ENCODE measurements at regions not wholly inside any gene's neighbourhood (a gene's known extent, or its start where the extent isn't known, plus 50 kb on each side); places are given as distances from the start of the nearest gene placed in this dataset.

DNA sequence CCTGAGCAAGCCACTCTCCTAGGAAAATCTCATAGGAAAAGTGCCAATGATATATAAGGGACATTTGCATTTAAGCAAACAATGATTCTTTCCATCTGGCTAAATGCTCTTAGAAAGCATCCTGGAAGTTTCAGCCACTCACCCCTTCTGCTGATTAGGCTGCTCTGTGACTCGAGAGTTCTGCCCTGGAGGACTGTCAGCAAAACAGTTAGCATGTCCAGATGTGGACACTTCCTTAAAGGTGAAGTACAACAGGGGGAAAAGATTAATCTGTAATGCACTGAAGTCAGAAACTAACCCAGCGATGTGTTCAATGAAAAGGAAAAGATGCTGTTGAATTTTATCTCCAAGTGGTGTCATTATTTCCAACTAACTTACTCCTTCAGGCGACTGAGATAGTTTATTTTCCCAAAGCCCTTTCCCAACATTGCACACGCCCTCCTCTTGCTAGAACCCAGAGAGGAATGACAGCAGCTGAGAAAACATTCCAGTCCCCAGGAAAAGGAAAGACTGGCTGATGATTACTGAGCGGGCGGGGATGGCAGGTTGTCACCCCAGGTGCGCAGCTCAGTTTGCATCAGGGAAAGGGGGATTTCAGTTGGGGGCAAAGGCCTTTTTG is 214.0 kb downstream of the SS18 start:
- intact Hi-C loops (cut with DNase I) = no loop called here
- no peak for DNase-seq (ENCODE audit: low spot score)

DNA sequence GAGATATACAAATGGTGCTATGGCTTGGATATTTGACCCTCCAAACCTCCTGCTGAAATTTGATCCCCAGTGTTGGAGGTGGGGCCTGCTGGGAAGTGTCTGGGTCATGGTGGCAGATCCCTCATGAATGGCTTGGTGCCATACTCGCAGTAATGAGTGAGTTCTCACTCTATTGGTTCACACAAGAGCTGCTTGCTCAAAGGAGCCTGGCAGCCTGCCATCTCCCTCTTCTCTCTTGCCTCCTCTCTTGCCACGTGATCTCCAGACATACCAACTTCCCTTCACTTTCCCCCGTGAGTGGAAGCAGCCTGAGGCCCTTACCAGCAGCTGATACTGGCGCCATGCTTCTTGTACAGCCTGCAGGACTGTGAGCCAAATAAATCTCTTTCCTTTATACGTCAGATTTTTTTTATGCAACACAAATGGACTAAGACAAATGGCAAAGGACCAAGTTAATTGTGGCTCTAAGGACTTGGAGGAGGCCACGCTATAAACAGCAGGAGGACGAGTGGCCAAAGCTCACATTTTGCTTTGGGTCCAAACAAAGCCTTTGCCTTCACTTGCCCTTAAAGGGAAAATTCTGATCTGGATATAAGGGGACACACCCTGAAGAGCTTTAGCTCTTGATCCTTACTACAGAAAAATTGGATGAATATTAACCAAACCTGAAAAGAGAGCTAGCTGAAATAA is 214.7 kb downstream of the SS18 start:
- intact Hi-C loops (cut with DNase I) = no loop called here
- no peak for DNase-seq (ENCODE audit: low spot score)

GRCh38 chr18:25873833-25874232 is 216.6 kb downstream of the SS18 start:
- intact Hi-C loops (cut with DNase I) = no loop called here
- no peak for DNase-seq (ENCODE audit: low spot score)

DNA sequence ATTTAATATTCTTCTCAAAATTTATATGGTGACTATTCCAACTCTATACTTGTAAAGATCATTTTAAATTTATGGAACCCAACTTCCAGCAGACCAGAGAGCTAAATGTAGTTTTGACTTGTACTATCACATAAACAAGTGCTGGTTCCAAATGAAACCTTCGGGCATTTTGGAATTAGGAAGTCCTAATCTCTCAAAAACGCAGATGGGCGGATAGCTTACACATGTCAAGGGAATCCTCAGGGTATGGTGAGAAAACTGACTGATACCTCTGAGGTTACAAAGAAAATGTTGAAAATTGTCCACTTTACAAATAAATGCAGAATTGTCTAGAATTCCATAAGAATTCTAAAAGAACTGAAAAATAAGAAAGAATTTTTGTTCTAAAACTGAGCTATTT is 224.1 kb downstream of the SS18 start:
- no peak for DNase-seq (ENCODE audit: low spot score)
- intact Hi-C loops (cut with DNase I) = no loop called here

GRCh38 chr18:25862881-25863600 is 227.4 kb downstream of the SS18 start:
- intact Hi-C loops (cut with DNase I) = no loop called here
- no peak for DNase-seq (ENCODE audit: low spot score)

DNA sequence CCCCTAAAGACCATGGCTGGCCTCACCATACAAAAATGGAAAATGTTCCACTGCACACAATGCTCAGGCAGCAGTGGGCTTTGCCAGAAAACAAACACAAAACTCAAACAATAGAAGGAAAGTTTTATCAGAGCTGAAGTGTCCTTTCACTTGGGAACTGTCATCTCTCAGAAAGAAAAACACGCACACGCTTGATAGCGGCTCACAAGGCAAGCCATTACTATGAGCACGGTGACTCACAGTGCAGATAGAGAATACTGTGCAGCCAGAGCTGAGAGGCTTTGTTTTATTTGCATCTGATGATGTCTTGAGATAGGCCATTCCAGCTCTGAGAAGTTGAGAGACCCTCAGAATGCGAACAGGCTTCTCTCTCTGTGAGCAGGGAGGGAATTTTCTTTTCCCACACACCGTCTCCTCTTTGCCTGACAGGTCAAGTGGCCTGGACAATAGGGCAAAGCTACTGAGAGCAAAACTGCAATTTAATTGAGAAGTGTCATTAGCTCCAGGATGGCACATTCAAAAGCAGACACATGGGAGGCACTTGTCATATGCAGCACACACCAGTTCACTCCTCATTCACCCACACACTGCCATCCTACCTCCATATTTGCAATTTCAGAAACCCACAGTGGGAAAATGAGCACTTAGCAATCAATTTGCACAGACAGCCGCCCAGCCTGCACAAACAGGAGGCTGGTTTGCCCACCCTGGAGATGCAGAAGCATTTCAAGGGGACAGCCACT is 236.6 kb downstream of the SS18 start:
- intact Hi-C loops (cut with DNase I) = loop anchor here in 1 of 2 donors (5.0 kb wide), 1 partner anchor 857 kb away; no protein-coding TSS in a partner anchor
- DNase-seq (ENCODE audit: low spot score) = no peak

GRCh38 chr18:25843791-25844190 is 246.6 kb downstream of the SS18 start:
- DNase-seq (ENCODE audit: low spot score) = no peak
- intact Hi-C loops (cut with DNase I) = no loop called here

- intact Hi-C loops (cut with DNase I) = no loop called here
- DNase-seq (ENCODE audit: low spot score) = no peak
Measured at GRCh38 chr18:25842665-25843064, 247.7 kb downstream of the SS18 start.

DNA sequence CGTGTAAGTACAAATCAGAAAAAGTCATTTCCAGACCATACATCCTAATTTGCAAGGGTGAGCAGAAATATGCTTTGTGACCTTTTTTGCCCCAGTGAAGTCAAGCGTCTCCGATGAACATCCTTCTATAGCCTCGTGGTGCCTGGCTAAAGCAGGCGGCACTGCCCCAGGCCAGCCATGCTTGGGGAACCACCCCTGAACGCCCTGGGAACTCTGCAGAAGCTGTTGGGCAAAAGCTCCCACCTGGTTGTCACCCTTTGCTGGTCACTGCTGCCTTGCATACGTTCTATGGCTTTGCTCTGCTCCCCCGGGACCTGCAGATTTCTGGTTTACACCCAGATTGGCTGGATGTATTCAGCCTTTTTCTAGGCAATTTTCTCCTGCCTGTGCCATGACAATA is 256.4 kb downstream of the SS18 start:
- intact Hi-C loops (cut with DNase I) = no loop called here
- DNase-seq (ENCODE audit: low spot score) = no peak

DNA sequence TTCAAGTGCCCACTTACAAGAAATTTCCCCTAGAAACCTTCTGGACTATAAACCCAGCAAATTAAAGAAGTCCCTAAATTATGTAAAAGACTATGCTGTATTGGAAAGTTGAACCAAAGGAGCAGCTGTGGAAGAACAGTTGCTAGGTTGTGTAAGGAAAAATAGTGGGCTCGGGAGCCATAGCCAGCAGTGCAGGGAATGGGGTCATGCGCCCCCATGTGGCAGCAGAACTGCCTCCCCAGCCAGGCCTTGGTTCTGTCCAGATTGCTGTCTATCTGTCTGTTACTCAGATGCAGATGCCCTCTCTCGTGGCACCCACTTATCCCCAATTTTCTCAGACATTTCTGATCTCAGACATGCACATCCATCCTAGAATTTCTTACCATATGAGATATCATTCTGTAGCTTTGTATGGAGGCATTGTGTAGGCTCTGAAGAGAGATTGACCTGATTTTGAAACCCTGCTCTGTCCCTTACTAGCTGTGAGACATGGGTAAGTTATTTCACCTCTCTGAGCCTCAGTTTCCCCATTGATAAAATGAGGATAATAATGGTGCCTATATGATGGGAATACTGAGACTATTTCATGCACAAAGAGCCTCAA is 258.3 kb downstream of the SS18 start:
- DNase-seq (ENCODE audit: low spot score) = peak; percentile 83
- intact Hi-C loops (cut with DNase I) = no loop called here

GRCh38 chr18:25831301-25831701 is 259.1 kb downstream of the SS18 start:
- intact Hi-C loops (cut with DNase I) = no loop called here

DNA sequence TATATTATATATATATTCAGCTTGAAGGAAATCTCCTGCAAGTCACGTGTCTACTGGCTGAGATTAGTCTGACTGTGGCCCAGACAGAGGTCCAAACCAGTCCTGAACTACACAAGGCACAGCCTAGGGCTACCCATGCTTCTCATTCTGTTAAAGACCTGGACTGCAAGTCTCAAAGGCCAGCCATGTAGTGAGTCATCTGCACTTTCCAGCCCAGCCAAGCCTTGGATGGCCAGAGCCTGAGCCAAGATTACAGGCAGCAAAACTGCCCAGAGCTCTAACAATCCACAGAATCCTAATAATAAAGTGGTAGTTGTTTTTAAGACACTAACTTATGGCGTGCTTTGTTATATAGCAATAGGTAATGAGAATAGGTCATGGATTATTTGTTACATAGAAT is 259.6 kb downstream of the SS18 start:
- peak; percentile 88 for DNase-seq (ENCODE audit: low spot score)
- intact Hi-C loops (cut with DNase I) = no loop called here

More at GRCh38 chr18:25831301-25831701, 259.1 kb downstream of the SS18 start:
- DNase-seq (ENCODE audit: low spot score) = no peak

GRCh38 chr18:25827961-25828561 is 262.4 kb downstream of the SS18 start:
- intact Hi-C loops (cut with DNase I) = no loop called here
- no peak for DNase-seq (ENCODE audit: low spot score)

GRCh38 chr18:25827228-25827627 is 263.2 kb downstream of the SS18 start:
- DNase-seq (ENCODE audit: low spot score) = no peak
- intact Hi-C loops (cut with DNase I) = no loop called here

GRCh38 chr18:25826823-25827222 is 263.6 kb downstream of the SS18 start:
- intact Hi-C loops (cut with DNase I) = no loop called here
- no peak for DNase-seq (ENCODE audit: low spot score)

GRCh38 chr18:25825979-25826776 is 264.2 kb downstream of the SS18 start:
- intact Hi-C loops (cut with DNase I) = no loop called here
- DNase-seq (ENCODE audit: low spot score) = no peak

DNA sequence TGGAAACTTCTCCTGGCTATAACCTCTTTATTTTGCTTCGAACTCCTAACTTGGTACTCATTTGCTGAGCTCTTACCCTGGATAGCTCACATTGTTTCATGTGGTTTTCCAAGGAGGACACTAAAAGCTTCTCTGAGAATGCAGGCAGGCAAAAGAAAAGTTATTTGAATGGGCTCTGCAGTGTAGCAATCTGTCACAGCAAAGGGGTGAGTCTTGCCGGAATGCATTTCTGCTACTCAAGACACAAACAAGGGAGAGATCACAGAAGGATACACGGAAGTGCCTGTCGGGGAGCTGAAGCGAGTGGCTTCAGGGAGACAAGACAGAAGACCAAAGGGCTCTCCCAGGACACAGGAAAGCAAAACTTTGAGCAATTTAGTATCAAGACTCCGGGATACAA is 265.4 kb downstream of the SS18 start:
- intact Hi-C loops (cut with DNase I) = no loop called here
- DNase-seq (ENCODE audit: low spot score) = no peak

- intact Hi-C loops (cut with DNase I) = no loop called here
- no peak for DNase-seq (ENCODE audit: low spot score)
Measured at GRCh38 chr18:25819746-25820363, 270.6 kb downstream of the SS18 start.
